Rectal smooth muscle tissue (tissue), 1 donor: ENCODE measurements at regions not wholly inside any gene's neighbourhood (a gene's known extent, or its start where the extent isn't known, plus 50 kb on each side); places are given as distances from the start of the nearest gene placed in this dataset.
"Not testable (repeated sequence)": the region's sequence is repeated elsewhere in the genome, so short reads cannot be mapped to it uniquely, and the experiment has no call there.

Source experiments
- H3K27ac ChIP-seq: one replicate; pipeline ENCODE4 v1.7.0; 2013; ENCODE audit warnings: low read depth, low read length, inconsistent platforms
- H3K27me3 ChIP-seq: one replicate; pipeline ENCODE4 v1.7.0; 2013; ENCODE audit warnings: low read length; ENCODE audit not compliant: control insufficient read depth, insufficient read depth
- H3K36me3 ChIP-seq: one replicate; pipeline ENCODE4 v1.7.0; 2013; ENCODE audit warnings: low read length; ENCODE audit not compliant: control insufficient read depth, insufficient read depth
- H3K4me1 ChIP-seq: one replicate; pipeline ENCODE4 v1.7.0; 2013; ENCODE audit warnings: low read length; ENCODE audit not compliant: control insufficient read depth, insufficient read depth
- H3K4me3 ChIP-seq: one replicate; pipeline ENCODE4 v1.7.0; 2013; ENCODE audit warnings: low read length
- H3K9ac ChIP-seq: one replicate; pipeline ENCODE4 v1.7.0; 2013; ENCODE audit warnings: low read length

DNA sequence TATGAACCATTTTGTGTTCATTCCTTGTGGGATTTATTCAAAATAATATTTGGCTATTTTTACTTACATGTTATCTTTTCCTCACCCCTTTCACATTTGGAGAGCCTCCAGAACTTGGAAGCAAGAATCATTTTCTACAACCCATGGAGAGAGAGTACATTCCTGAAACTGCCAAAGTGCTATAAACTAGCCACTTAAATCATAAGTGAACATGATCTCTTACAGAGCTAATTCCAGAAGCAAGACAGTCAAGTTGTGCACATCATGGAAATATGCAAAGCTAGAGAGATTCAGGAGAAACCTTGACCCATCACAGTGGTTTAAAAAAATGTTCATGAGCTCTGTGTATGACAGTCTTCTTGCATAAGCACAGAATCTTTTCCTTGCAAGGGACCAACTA lies 883.6 kb upstream of the C9orf72 start:
- Histone ChIP-seq H3K4me3 (no peak overlapping the region), H3K36me3 (no peaks in the 10 kb centered on the region), H3K4me1 (no peaks in the 10 kb centered on the region), H3K27me3 (no peaks in the 10 kb centered on the region), H3K27ac (no peak overlapping the region), H3K9ac (no peak overlapping the region)

DNA sequence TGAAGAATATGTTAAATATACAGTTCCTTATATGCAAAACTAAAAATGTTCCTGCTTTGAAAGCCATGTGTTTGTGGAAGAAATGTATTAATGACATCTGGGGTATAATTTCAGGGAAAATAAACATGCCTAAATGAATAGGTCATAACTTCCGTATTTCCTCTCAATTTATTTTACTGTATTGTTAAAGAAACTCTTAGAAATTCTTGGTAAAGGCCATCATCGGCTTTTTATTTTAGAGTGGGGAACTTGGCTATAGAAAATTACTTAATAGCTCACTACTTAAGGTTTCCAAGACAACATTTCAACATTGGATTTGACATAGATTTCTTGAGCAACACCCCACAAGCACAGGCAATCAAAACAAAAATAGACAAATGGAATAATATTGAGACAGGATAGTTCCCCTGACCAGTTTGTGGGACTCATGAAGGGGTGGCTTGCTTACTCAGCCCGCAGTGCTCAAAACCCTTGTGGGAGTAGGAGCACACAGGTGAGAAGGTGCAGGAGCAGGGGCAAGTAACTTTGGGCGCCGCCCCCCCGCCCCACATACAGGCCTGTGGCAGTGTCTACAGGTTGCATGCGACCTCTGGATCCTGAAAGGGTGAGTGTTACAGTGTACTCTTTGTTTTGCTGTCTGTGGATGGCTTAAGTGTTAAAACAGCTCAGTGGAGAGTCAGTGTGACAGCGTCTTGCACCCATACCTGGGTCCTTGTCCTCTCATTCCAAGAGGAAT lies 891.4 kb upstream of the C9orf72 start:
- no peak overlapping the region for H3K9ac ChIP-seq
- H3K27ac ChIP-seq: no peak overlapping the region
- no peaks in the 10 kb centered on the region for H3K27me3 ChIP-seq
- H3K36me3 ChIP-seq: no peaks in the 10 kb centered on the region
- H3K4me1 ChIP-seq: no peaks in the 10 kb centered on the region
- no peak overlapping the region for H3K4me3 ChIP-seq

DNA sequence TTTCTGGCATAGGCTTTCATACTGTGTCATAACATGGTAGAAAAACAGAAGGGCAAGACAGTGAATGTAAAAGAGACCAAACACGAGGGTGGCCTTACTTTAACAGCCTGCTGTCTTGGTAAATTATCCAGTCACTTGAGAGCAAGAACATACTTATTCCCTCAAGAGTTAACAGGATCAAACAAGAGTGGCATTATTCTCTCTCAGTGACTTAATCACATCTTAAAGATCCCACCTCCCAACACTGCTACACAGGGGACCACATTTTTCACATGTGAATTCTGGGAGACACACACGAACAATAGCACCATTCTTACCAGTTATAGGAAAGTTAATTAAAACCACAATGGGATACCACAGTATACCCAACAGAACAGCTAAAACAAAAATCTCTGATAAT lies 898.0 kb upstream of the C9orf72 start:
- no peaks in the 10 kb centered on the region for H3K36me3 ChIP-seq
- H3K27me3 ChIP-seq: no peaks in the 10 kb centered on the region
- no peak overlapping the region for H3K9ac ChIP-seq
- no peak overlapping the region for H3K27ac ChIP-seq
- H3K4me3 ChIP-seq: no peak overlapping the region
- no peaks in the 10 kb centered on the region for H3K4me1 ChIP-seq

DNA sequence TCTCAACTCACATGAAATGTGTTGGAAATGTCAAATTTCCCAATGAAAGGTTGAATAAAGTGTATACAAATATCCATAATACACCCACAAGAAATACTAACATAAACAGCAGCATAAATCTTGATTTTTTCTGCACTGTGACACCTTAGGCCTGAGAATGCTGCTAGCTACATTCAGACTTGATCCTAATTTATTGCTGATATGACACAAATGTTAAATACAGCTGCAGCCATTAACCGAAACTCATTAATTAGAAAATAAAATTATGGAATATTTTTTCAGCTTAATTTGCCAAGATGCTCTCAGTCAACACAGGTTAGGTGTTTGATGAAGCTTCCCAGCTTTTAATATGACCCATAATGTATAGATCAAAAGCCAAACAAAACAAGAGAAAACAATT lies 914.3 kb upstream of the C9orf72 start:
- Histone ChIP-seq H3K4me3 (no peak overlapping the region), H3K4me1 (no peaks in the 10 kb centered on the region), H3K9ac (no peak overlapping the region)

GRCh38 chr9:28491121-28491520 lies 917.8 kb upstream of the C9orf72 start:
- H3K4me3 ChIP-seq: no peak overlapping the region
- no peak overlapping the region for H3K9ac ChIP-seq
- no peaks in the 10 kb centered on the region for H3K4me1 ChIP-seq
- H3K36me3 ChIP-seq: no peaks in the 10 kb centered on the region
- H3K27ac ChIP-seq: no peak overlapping the region
- H3K27me3 ChIP-seq: no peaks in the 10 kb centered on the region

More for the DNA sequence above, 914.3 kb upstream of the C9orf72 start:
- Histone ChIP-seq H3K27ac (no peak overlapping the region), H3K36me3 (no peaks in the 10 kb centered on the region), H3K27me3 (no peaks in the 10 kb centered on the region)

DNA sequence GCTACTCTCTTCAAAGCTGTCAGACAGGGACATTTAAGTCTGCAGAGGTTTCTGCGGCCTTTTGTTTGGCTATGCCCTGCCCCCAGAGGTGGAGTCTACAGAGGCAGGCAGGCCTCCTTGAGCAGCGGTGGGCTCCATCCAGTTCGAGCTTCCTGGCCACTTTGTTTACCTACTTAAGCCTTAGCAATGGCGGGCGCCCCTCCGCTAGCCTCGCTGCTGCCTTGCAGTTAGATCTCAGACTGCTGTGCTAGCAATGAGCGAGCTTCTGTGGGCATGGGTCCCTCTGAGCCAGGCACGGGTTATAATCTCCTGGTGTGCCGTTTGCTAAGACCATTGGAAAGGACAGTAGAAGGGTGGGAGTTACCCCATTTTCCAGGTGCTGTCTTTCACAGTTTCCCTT lies 924.9 kb upstream of the C9orf72 start:
- H3K9ac ChIP-seq, H3K27me3 ChIP-seq, H3K36me3 ChIP-seq, H3K27ac ChIP-seq, H3K4me3 ChIP-seq, H3K4me1 ChIP-seq: not testable (repeated sequence)

GRCh38 chr9:28502189-28502588 lies 928.9 kb upstream of the C9orf72 start:
- Histone ChIP-seq H3K36me3 (no peaks in the 10 kb centered on the region), H3K27ac (no peak overlapping the region), H3K9ac (no peak overlapping the region), H3K4me3 (no peak overlapping the region), H3K27me3 (no peaks in the 10 kb centered on the region), H3K4me1 (no peaks in the 10 kb centered on the region)

DNA sequence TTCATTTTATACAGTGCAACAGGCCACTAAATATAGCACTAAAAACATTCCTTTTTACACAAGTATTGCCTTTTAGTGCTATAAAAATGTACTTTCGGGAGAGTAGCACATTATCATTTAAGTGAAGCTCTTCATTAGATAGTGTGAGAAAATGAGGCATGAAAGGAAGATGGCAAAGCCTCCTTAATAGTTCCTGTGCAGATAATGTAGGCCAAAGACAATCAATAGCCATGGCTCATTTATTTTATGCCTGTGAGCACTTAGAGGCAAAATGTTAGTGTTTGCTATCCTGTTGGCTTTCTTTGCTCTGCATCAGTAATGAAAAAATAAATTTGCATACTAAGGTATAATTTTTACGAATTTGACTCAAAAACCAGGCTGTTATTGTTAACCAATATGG lies 929.5 kb upstream of the C9orf72 start:
- H3K36me3 ChIP-seq: no peaks in the 10 kb centered on the region
- H3K4me1 ChIP-seq: no peaks in the 10 kb centered on the region
- no peak overlapping the region for H3K27ac ChIP-seq
- H3K27me3 ChIP-seq: no peaks in the 10 kb centered on the region
- no peak overlapping the region for H3K4me3 ChIP-seq
- H3K9ac ChIP-seq: no peak overlapping the region

DNA sequence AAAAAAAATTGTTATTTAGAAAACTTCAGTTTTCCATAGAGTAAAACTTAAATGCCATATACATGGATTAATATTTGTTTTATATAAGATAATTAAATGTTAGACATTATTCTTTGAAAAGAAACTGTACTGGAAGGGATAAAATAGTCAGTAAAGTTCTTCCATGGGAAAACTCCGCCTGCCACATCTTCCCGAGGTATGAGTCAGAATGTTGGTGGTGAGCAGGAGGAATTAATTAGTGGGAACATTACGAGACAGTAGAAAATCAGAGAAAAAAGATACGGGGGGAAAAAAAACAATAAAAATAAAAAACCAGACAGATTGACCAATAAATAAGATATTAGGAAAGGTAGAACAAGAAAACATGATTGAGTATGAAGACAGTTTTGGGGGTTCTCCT lies 930.3 kb upstream of the C9orf72 start:
- Histone ChIP-seq H3K4me1 (no peaks in the 10 kb centered on the region), H3K36me3 (no peaks in the 10 kb centered on the region), H3K27me3 (no peaks in the 10 kb centered on the region), H3K9ac (no peak overlapping the region), H3K4me3 (no peak overlapping the region), H3K27ac (no peak overlapping the region)

GRCh38 chr9:28518439-28518838 lies 945.2 kb upstream of the C9orf72 start:
- H3K27me3 ChIP-seq: no peaks in the 10 kb centered on the region

DNA sequence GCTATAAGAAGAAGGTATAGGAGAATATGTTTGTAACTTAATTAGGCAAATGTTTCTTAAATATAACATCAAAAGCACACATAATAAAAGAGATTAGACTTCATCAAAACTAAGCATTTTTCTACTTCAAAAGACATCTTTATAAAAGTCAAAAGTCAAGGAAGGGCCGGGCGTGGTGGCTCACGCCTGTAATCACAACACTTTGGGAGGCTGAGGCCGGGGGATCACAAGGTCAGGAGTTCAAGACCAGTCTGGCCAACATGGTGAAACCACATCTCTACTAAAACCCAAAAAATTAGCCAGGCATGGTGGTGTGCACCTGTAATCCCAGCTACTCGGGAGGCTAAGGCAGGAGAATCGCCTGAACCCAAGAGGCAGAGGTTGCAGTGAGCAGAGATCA lies 951.0 kb upstream of the C9orf72 start:
- not testable (repeated sequence) for H3K4me1 ChIP-seq, H3K4me3 ChIP-seq, H3K27ac ChIP-seq

More at GRCh38 chr9:28518439-28518838, 945.2 kb upstream of the C9orf72 start:
- Histone ChIP-seq H3K4me1 (no peaks in the 10 kb centered on the region), H3K36me3 (no peaks in the 10 kb centered on the region), H3K4me3 (no peak overlapping the region), H3K27ac (no peak overlapping the region), H3K9ac (no peak overlapping the region)

DNA sequence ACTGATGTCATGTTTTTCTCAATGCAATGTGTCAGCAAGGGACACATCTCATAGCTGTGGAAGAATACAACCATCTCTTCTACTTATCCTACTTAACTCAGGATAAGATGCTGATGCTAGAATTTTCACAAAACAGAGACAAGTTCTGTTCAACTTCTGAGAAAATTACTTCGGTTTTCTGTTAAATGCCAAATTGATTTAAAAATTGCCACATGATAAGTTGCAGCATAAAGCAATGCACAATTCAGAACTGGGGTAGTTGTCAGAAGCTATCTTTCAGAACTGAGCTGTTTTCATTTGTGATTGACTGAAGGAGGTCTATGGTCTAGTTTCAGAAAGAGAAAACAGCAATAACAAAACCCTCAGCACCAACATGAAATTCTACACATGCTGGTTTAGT lies 954.8 kb upstream of the C9orf72 start:
- no peak overlapping the region for H3K27ac ChIP-seq
- H3K9ac ChIP-seq: no peak overlapping the region
- no peaks in the 10 kb centered on the region for H3K27me3 ChIP-seq
- H3K4me1 ChIP-seq: no peaks in the 10 kb centered on the region
- H3K36me3 ChIP-seq: no peaks in the 10 kb centered on the region
- H3K4me3 ChIP-seq: no peak overlapping the region

More for the DNA sequence above, 951.0 kb upstream of the C9orf72 start:
- H3K36me3 ChIP-seq, H3K27me3 ChIP-seq, H3K9ac ChIP-seq: not testable (repeated sequence)

GRCh38 chr9:28538132-28538531 lies 964.9 kb upstream of the C9orf72 start:
- H3K4me1 ChIP-seq: no peaks in the 10 kb centered on the region
- no peak overlapping the region for H3K4me3 ChIP-seq

More at GRCh38 chr9:28538132-28538531, 964.9 kb upstream of the C9orf72 start:
- Histone ChIP-seq H3K27me3 (no peaks in the 10 kb centered on the region), H3K36me3 (no peaks in the 10 kb centered on the region), H3K27ac (no peak overlapping the region), H3K9ac (no peak overlapping the region)
